ENCODE measurements at regions not wholly inside any gene's neighbourhood (a gene's known extent, or its start where the extent isn't known, plus 50 kb on each side); places are given as distances from the start of the nearest gene placed in this dataset.
"Not testable (repeated sequence)": the region's sequence is repeated elsewhere in the genome, so short reads cannot be mapped to it uniquely, and the experiment has no call there.

DNA sequence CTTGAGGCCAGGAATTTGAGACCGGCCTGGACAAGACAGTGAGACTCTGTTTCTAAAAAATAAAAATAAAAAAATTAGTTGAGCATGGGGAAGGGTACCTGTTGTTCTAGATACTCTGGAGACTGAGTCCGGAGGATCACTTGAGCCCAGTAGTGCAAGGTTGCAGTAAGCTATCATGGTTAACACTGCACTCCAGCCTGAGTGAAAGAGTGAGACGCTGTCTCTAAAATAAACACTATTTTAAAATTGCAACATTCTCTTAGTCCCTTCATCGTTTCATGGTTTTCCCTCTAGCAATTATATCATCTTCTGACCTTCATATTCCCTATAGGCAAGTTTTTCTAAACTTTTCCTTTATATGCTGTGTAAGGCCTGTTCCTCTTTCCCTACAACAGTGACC lies 248.5 kb downstream of the VAPA start:
- H3K4me3 ChIP-seq (ENCODE audit: low read length in 2 of 2) = no peak overlapping the region
- H3K27ac ChIP-seq (ENCODE audit: low read depth in 2 of 2, low read length in 2 of 2) = no peak overlapping the region
- H3K36me3 ChIP-seq (ENCODE audit: control insufficient read depth in 2 of 2, insufficient read depth in 2 of 2, low read length in 2 of 2) = no peaks in the 10 kb centered on the region
- H3K4me1 ChIP-seq (ENCODE audit: control insufficient read depth in 2 of 2, insufficient read depth in 2 of 2, low read length in 2 of 2) = no peaks in the 10 kb centered on the region
- no peak overlapping the region for H3K9ac ChIP-seq (ENCODE audit: low read depth in 1 of 2, low read length in 2 of 2)
- H3K9me3 ChIP-seq (ENCODE audit: control insufficient read depth in 2 of 2, low read length in 2 of 2) = no peaks in the 10 kb centered on the region
- no peaks in the 10 kb centered on the region for H3K27me3 ChIP-seq (ENCODE audit: control insufficient read depth in 2 of 2, insufficient read depth in 2 of 2, low read length in 2 of 2)

DNA sequence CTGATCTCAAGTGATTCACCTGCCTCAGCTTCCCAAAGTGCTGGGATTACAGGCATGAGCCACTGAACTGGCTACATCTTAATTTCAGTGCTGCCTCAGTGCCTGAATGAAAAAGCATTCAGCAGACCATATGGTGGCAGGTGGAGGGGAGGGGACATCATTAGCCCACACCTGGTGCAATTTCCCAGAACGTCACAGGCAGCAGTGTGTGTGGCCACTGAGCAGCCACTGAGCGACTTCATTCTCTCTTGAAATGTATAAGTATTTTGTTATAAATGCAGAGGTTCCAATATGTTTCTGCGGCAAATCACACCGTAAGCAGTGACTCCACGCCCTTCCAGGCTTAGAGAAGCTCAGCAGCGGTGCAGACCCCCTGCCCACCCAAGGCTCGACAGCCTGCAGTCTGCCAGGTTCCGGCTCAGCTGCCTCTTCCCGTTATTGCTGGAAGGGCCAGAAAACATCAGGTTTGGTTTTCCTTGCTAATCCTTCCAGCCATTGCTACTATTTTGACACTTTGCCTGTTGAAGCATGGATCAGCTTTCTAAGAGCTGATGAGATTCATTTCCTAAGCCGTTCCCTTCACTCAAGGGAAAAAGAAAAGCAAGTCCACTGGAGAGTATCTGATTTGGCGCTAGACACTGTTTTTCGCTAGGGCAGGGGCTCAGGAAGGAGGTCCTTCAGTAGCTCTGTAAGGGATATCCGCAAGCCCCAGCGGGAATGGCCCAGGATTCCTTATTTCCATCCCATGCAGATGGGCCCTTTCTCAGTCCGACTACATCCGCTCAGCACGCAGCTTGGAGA lies 250.7 kb downstream of the VAPA start:
- Histone ChIP-seq H3K4me1 (ENCODE audit: control insufficient read depth in 2 of 2, insufficient read depth in 2 of 2, low read length in 2 of 2) (no peaks in the 10 kb centered on the region), H3K27me3 (ENCODE audit: control insufficient read depth in 2 of 2, insufficient read depth in 2 of 2, low read length in 2 of 2) (no peaks in the 10 kb centered on the region), H3K9me3 (ENCODE audit: control insufficient read depth in 2 of 2, low read length in 2 of 2) (no peaks in the 10 kb centered on the region), H3K27ac (ENCODE audit: low read depth in 2 of 2, low read length in 2 of 2) (no peak overlapping the region), H3K36me3 (ENCODE audit: control insufficient read depth in 2 of 2, insufficient read depth in 2 of 2, low read length in 2 of 2) (no peaks in the 10 kb centered on the region), H3K9ac (ENCODE audit: low read depth in 1 of 2, low read length in 2 of 2) (no peak overlapping the region), H3K4me3 (ENCODE audit: low read length in 2 of 2) (no peak overlapping the region)

GRCh38 chr18:10166164-10166807 lies 252.5 kb downstream of the VAPA start:
- no peaks in the 10 kb centered on the region for H3K4me1 ChIP-seq (ENCODE audit: control insufficient read depth in 2 of 2, insufficient read depth in 2 of 2, low read length in 2 of 2)
- no peaks in the 10 kb centered on the region for H3K9me3 ChIP-seq (ENCODE audit: control insufficient read depth in 2 of 2, low read length in 2 of 2)
- no peaks in the 10 kb centered on the region for H3K27me3 ChIP-seq (ENCODE audit: control insufficient read depth in 2 of 2, insufficient read depth in 2 of 2, low read length in 2 of 2)
- no peak overlapping the region for H3K9ac ChIP-seq (ENCODE audit: low read depth in 1 of 2, low read length in 2 of 2)
- no peak overlapping the region for H3K27ac ChIP-seq (ENCODE audit: low read depth in 2 of 2, low read length in 2 of 2)
- H3K4me3 ChIP-seq (ENCODE audit: low read length in 2 of 2) = no peak overlapping the region
- no peaks in the 10 kb centered on the region for H3K36me3 ChIP-seq (ENCODE audit: control insufficient read depth in 2 of 2, insufficient read depth in 2 of 2, low read length in 2 of 2)

GRCh38 chr18:10167759-10168158 lies 253.9 kb downstream of the VAPA start:
- no peak overlapping the region for H3K4me3 ChIP-seq (ENCODE audit: low read length in 2 of 2)
- no peak overlapping the region for H3K9ac ChIP-seq (ENCODE audit: low read depth in 1 of 2, low read length in 2 of 2)
- H3K36me3 ChIP-seq (ENCODE audit: control insufficient read depth in 2 of 2, insufficient read depth in 2 of 2, low read length in 2 of 2) = no peaks in the 10 kb centered on the region
- no peaks in the 10 kb centered on the region for H3K4me1 ChIP-seq (ENCODE audit: control insufficient read depth in 2 of 2, insufficient read depth in 2 of 2, low read length in 2 of 2)
- no peak overlapping the region for H3K27ac ChIP-seq (ENCODE audit: low read depth in 2 of 2, low read length in 2 of 2)
- no peaks in the 10 kb centered on the region for H3K27me3 ChIP-seq (ENCODE audit: control insufficient read depth in 2 of 2, insufficient read depth in 2 of 2, low read length in 2 of 2)
- no peaks in the 10 kb centered on the region for H3K9me3 ChIP-seq (ENCODE audit: control insufficient read depth in 2 of 2, low read length in 2 of 2)

DNA sequence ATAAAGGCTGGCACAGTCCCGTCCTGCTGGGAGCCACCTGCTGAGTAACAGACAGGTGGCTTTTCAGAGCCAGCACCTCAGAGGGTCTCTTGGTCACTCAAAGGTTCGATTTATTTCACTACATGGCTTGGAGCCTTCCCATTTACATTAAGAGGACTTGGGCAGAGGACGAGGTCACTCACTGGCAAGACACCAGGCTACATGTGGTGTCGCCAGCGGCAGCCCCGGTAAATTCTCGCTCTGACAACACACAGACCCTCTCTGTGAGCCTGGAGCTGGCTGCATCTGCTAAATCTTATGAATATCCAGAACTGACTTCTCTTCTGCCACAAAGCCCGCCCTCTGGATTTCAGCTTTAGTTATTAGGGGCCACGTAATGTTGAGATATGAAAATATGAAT lies 254.7 kb downstream of the VAPA start:
- H3K4me3 ChIP-seq (ENCODE audit: low read length in 2 of 2) = no peak overlapping the region
- no peaks in the 10 kb centered on the region for H3K27me3 ChIP-seq (ENCODE audit: control insufficient read depth in 2 of 2, insufficient read depth in 2 of 2, low read length in 2 of 2)
- H3K4me1 ChIP-seq (ENCODE audit: control insufficient read depth in 2 of 2, insufficient read depth in 2 of 2, low read length in 2 of 2) = no peaks in the 10 kb centered on the region
- no peak overlapping the region for H3K9ac ChIP-seq (ENCODE audit: low read depth in 1 of 2, low read length in 2 of 2)
- H3K9me3 ChIP-seq (ENCODE audit: control insufficient read depth in 2 of 2, low read length in 2 of 2) = no peaks in the 10 kb centered on the region
- no peak overlapping the region for H3K27ac ChIP-seq (ENCODE audit: low read depth in 2 of 2, low read length in 2 of 2)
- no peaks in the 10 kb centered on the region for H3K36me3 ChIP-seq (ENCODE audit: control insufficient read depth in 2 of 2, insufficient read depth in 2 of 2, low read length in 2 of 2)

- H3K4me1 ChIP-seq (ENCODE audit: control insufficient read depth in 2 of 2, insufficient read depth in 2 of 2, low read length in 2 of 2) = no peaks in the 10 kb centered on the region
- no peaks in the 10 kb centered on the region for H3K36me3 ChIP-seq (ENCODE audit: control insufficient read depth in 2 of 2, insufficient read depth in 2 of 2, low read length in 2 of 2)
- no peak overlapping the region for H3K4me3 ChIP-seq (ENCODE audit: low read length in 2 of 2)
- H3K9ac ChIP-seq (ENCODE audit: low read depth in 1 of 2, low read length in 2 of 2) = no peak overlapping the region
- no peaks in the 10 kb centered on the region for H3K27me3 ChIP-seq (ENCODE audit: control insufficient read depth in 2 of 2, insufficient read depth in 2 of 2, low read length in 2 of 2)
- H3K27ac ChIP-seq (ENCODE audit: low read depth in 2 of 2, low read length in 2 of 2) = no peak overlapping the region
- no peaks in the 10 kb centered on the region for H3K9me3 ChIP-seq (ENCODE audit: control insufficient read depth in 2 of 2, low read length in 2 of 2)
Measured at GRCh38 chr18:10169064-10169562, 255.3 kb downstream of the VAPA start.

- H3K36me3 ChIP-seq (ENCODE audit: control insufficient read depth in 2 of 2, insufficient read depth in 2 of 2, low read length in 2 of 2) = no peaks in the 10 kb centered on the region
- no peaks in the 10 kb centered on the region for H3K27me3 ChIP-seq (ENCODE audit: control insufficient read depth in 2 of 2, insufficient read depth in 2 of 2, low read length in 2 of 2)
- no peak overlapping the region for H3K9ac ChIP-seq (ENCODE audit: low read depth in 1 of 2, low read length in 2 of 2)
- H3K9me3 ChIP-seq (ENCODE audit: control insufficient read depth in 2 of 2, low read length in 2 of 2) = no peaks in the 10 kb centered on the region
- no peak overlapping the region for H3K27ac ChIP-seq (ENCODE audit: low read depth in 2 of 2, low read length in 2 of 2)
- H3K4me3 ChIP-seq (ENCODE audit: low read length in 2 of 2) = no peak overlapping the region
- no peaks in the 10 kb centered on the region for H3K4me1 ChIP-seq (ENCODE audit: control insufficient read depth in 2 of 2, insufficient read depth in 2 of 2, low read length in 2 of 2)
Measured at GRCh38 chr18:10169814-10170213, 256.0 kb downstream of the VAPA start.

DNA sequence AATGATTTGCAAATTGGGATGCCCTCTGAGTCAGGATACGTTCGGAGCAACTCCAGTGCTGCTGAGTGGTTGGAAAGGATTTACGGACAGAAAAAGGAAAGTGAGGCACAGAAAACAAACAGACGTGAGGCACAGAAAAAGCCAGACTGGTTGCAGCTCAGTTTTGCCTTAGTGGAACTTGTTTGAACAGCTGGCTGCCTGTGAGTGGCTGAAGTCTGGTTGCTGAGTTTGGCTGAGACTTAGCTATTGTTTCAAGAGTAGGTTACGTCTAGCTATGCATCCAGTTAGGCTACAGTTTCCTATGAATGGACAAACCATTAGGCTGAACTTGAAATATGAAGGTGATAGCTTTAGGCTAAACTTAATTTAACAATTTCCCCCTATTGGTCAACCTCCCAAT lies 256.6 kb downstream of the VAPA start:
- Histone ChIP-seq H3K4me1 (ENCODE audit: control insufficient read depth in 2 of 2, insufficient read depth in 2 of 2, low read length in 2 of 2) (no peaks in the 10 kb centered on the region), H3K27ac (ENCODE audit: low read depth in 2 of 2, low read length in 2 of 2) (no peak overlapping the region), H3K36me3 (ENCODE audit: control insufficient read depth in 2 of 2, insufficient read depth in 2 of 2, low read length in 2 of 2) (no peaks in the 10 kb centered on the region), H3K27me3 (ENCODE audit: control insufficient read depth in 2 of 2, insufficient read depth in 2 of 2, low read length in 2 of 2) (no peaks in the 10 kb centered on the region), H3K9ac (ENCODE audit: low read depth in 1 of 2, low read length in 2 of 2) (no peak overlapping the region), H3K4me3 (ENCODE audit: low read length in 2 of 2) (no peak overlapping the region), H3K9me3 (ENCODE audit: control insufficient read depth in 2 of 2, low read length in 2 of 2) (no peaks in the 10 kb centered on the region)

GRCh38 chr18:10175333-10175732 lies 261.5 kb downstream of the VAPA start:
- not testable (repeated sequence) for H3K4me3 ChIP-seq (ENCODE audit: low read length in 2 of 2); H3K27me3 ChIP-seq (ENCODE audit: control insufficient read depth in 2 of 2, insufficient read depth in 2 of 2, low read length in 2 of 2); H3K9me3 ChIP-seq (ENCODE audit: control insufficient read depth in 2 of 2, low read length in 2 of 2); H3K27ac ChIP-seq (ENCODE audit: low read depth in 2 of 2, low read length in 2 of 2); H3K4me1 ChIP-seq (ENCODE audit: control insufficient read depth in 2 of 2, insufficient read depth in 2 of 2, low read length in 2 of 2); H3K9ac ChIP-seq (ENCODE audit: low read depth in 1 of 2, low read length in 2 of 2); H3K36me3 ChIP-seq (ENCODE audit: control insufficient read depth in 2 of 2, insufficient read depth in 2 of 2, low read length in 2 of 2)

- not testable (repeated sequence) for H3K27ac ChIP-seq (ENCODE audit: low read depth in 2 of 2, low read length in 2 of 2); H3K4me3 ChIP-seq (ENCODE audit: low read length in 2 of 2); H3K27me3 ChIP-seq (ENCODE audit: control insufficient read depth in 2 of 2, insufficient read depth in 2 of 2, low read length in 2 of 2); H3K9me3 ChIP-seq (ENCODE audit: control insufficient read depth in 2 of 2, low read length in 2 of 2); H3K4me1 ChIP-seq (ENCODE audit: control insufficient read depth in 2 of 2, insufficient read depth in 2 of 2, low read length in 2 of 2); H3K9ac ChIP-seq (ENCODE audit: low read depth in 1 of 2, low read length in 2 of 2); H3K36me3 ChIP-seq (ENCODE audit: control insufficient read depth in 2 of 2, insufficient read depth in 2 of 2, low read length in 2 of 2)
Measured at GRCh38 chr18:10179326-10179725, 265.5 kb downstream of the VAPA start.
